Activated CD4-positive, alpha-beta T cell treated with anti-CD3 and anti-CD28 coated beads, Interleukin-2, amount 10 ng/mL, durations not matched to agents 7 days and 5 days (primary cell): ENCODE measurements at regions not wholly inside any gene's neighbourhood (a gene's known extent, or its start where the extent isn't known, plus 50 kb on each side); places are given as distances from the start of the nearest gene placed in this dataset.

Experiments
- CTCF ChIA-PET: fragments of 350-600 bp; sonication (Branson Sonifier 250); formaldehyde crosslinking; loops from one replicate; lab custom pipeline; 2021; ENCODE audit warnings: antibody characterized with exemption; lab: Charles Lee
- POLR2A ChIA-PET: fragments of 350-600 bp; sonication (Branson Sonifier 250); formaldehyde crosslinking; loops from one replicate; lab custom pipeline; 2021; ENCODE audit warnings: antibody characterized with exemption; lab: Charles Lee
- DNase-seq: peaks from one replicate; pipeline ENCODE4 v3.0.0-alpha.2; 2020
- H3K27ac Mint-ChIP-seq: one replicate; pipeline ENCODE4 v1.8.0; 2021; ENCODE audit warnings: mild to moderate bottlenecking, moderate library complexity, mixed read lengths
- H3K27me3 Mint-ChIP-seq: one replicate; pipeline ENCODE4 v1.8.0; 2021; ENCODE audit warnings: mixed read lengths
- H3K36me3 Mint-ChIP-seq: one replicate; pipeline ENCODE4 v1.8.0; 2021; ENCODE audit warnings: low read depth, mixed read lengths
- H3K4me1 Mint-ChIP-seq: one replicate; pipeline ENCODE4 v1.8.0; 2021; ENCODE audit warnings: mixed read lengths
- H3K4me3 Mint-ChIP-seq: one replicate; pipeline ENCODE4 v1.8.0; 2021; ENCODE audit warnings: mild to moderate bottlenecking, moderate library complexity, mixed read lengths
- H3K9me3 Mint-ChIP-seq: one replicate; pipeline ENCODE4 v1.8.0; 2021; ENCODE audit warnings: mixed read lengths

DNA sequence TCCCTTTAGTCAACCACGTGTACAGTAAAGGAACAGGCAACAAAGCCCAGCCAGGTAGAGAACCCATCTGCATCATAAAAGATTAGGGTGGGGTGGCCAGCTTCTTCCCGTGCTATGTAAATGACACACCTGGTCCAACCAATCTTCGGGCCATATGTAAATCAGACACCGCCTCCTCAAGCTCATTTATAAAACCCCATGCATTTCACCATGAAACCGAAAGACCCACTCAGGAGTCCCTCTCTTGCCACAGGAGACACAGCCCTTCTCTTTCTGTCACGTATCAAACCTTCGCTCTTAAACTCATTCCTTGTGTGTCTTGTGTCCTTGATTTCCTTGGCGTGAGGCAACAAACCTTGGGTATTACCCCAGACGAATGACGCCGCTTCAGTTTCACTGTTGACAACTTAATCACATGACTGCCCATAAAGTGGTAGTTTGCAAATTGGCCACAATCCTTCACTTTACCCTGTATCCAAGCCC is 59.8 kb upstream of the TBPL2 start:
- CTCF ChIA-PET = no interaction called here
- POLR2A ChIA-PET = no interaction called here

GRCh38 chr14:55500708-55501107 is 60.3 kb upstream of the TBPL2 start:
- Mint-ChIP-seq H3K4me1 (no peaks in the 10 kb centered on the region), H3K36me3 (no peaks in the 10 kb centered on the region), H3K4me3 (no peak overlapping the region), H3K27ac (no peak overlapping the region), H3K27me3 (peaks cover 15% of the 10 kb centered on the region), H3K9me3 (no peaks in the 10 kb centered on the region)
- POLR2A ChIA-PET = no interaction called here
- no peak for DNase-seq
- CTCF ChIA-PET = interaction anchor here (0.7 kb wide), 1 partner anchor 149 kb away, joined by 4 read pairs; no protein-coding TSS in a partner anchor

More for the DNA sequence above, 59.8 kb upstream of the TBPL2 start:
- Mint-ChIP-seq H3K27ac (no peak overlapping the region), H3K4me3 (no peak overlapping the region), H3K27me3 (peaks cover 15% of the 10 kb centered on the region), H3K9me3 (no peaks in the 10 kb centered on the region), H3K36me3 (no peaks in the 10 kb centered on the region), H3K4me1 (no peaks in the 10 kb centered on the region)
- no peak for DNase-seq

DNA sequence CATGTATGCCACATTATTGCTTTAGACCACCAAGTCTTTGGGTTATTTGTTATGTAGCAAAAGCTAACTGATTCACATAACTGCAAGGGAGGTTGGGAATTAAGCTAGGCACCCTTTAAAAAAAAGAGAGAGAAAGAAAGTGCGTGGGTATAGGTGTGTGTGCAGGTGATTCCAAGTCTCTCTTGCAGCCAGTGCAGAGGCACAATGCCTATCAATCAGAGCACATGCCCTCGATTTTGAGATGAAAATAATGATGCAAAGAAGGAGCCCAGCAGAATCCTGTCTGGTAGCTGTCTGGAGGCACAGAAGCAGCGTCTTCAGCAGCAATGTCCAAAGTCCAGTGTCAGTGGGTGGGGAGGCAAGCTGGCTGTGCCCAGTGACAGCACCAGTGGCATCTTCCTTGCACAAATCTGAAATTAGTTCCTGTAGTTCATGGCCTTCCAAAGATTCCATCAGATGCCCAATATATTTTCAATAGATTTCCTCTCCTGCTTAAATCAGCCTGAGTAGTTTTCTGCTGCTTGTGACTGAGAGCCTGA is 62.4 kb upstream of the TBPL2 start:
- no peak overlapping the region for H3K27ac Mint-ChIP-seq
- H3K9me3 Mint-ChIP-seq = no peaks in the 10 kb centered on the region
- H3K36me3 Mint-ChIP-seq = no peaks in the 10 kb centered on the region
- CTCF ChIA-PET = no interaction called here
- POLR2A ChIA-PET = no interaction called here
- peaks cover 8% of the 10 kb centered on the region for H3K27me3 Mint-ChIP-seq
- no peak for DNase-seq
- no peak overlapping the region for H3K4me3 Mint-ChIP-seq
- H3K4me1 Mint-ChIP-seq = no peaks in the 10 kb centered on the region

DNA sequence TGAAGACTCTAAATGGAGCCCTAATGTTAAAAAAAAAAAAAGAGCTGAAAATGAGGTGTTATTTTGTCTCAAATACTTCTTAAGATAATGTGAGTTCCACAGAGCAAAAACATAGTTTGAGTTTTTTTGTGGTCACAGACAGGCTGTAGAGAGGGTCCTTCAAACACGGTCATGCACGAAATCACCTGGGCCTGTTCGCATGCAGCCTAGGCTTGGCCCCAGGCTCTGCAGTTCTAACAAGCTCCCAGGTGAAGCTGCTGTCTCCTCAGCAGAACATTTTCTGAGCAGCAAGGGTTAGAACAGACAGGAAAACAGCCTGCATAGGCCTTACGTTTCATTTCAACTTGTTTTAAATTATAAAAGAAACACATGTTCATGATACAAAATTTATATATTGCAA is 65.4 kb upstream of the TBPL2 start:
- ChIA-PET POLR2A (no interaction called here), CTCF (interaction anchor here (1.1 kb wide), 1 partner anchor 234 kb away, joined by 3 read pairs; no protein-coding TSS in a partner anchor)
- peaks cover 2% of the 10 kb centered on the region for H3K27me3 Mint-ChIP-seq
- DNase-seq = no peak
- H3K9me3 Mint-ChIP-seq = no peaks in the 10 kb centered on the region
- H3K4me1 Mint-ChIP-seq = no peaks in the 10 kb centered on the region
- H3K4me3 Mint-ChIP-seq = no peak overlapping the region
- no peaks in the 10 kb centered on the region for H3K36me3 Mint-ChIP-seq
- no peak overlapping the region for H3K27ac Mint-ChIP-seq

DNA sequence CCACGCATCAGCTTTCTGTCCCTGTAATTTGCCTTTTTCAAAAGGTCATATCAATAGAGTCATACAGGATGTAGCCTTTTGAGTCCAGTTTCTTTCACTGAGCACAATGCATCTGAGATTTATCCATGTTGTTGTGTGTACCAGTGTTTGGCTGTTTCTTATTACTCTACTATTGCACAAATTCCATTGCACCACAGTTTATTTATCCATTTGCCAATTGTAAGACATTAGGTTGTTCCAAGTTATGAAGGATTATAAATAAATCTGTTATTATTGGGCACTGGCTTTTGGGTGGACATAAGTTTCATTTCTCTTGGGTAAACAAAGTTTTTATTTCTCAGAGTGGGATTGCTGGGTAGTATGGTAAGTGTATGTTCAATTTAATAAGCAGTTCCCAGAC is 68.3 kb upstream of the TBPL2 start:
- ChIA-PET POLR2A (no interaction called here), CTCF (interaction anchor here (0.6 kb wide), 1 partner anchor 50 kb away, joined by 3 read pairs; no protein-coding TSS in a partner anchor)
- no peaks in the 10 kb centered on the region for H3K27me3 Mint-ChIP-seq
- H3K27ac Mint-ChIP-seq = no peak overlapping the region
- H3K4me1 Mint-ChIP-seq = no peaks in the 10 kb centered on the region
- H3K4me3 Mint-ChIP-seq = no peak overlapping the region
- DNase-seq = no peak
- H3K9me3 Mint-ChIP-seq = no peaks in the 10 kb centered on the region
- H3K36me3 Mint-ChIP-seq = no peaks in the 10 kb centered on the region

GRCh38 chr14:55512421-55512820 is 67.6 kb upstream of the KTN1 start:
- no peaks in the 10 kb centered on the region for H3K36me3 Mint-ChIP-seq
- DNase-seq = no peak
- no peaks in the 10 kb centered on the region for H3K27me3 Mint-ChIP-seq
- H3K4me3 Mint-ChIP-seq = no peak overlapping the region
- no peaks in the 10 kb centered on the region for H3K9me3 Mint-ChIP-seq
- no peaks in the 10 kb centered on the region for H3K4me1 Mint-ChIP-seq
- H3K27ac Mint-ChIP-seq = no peak overlapping the region
- CTCF ChIA-PET = no interaction called here
- POLR2A ChIA-PET = no interaction called here

- no peaks in the 10 kb centered on the region for H3K27me3 Mint-ChIP-seq
- no peaks in the 10 kb centered on the region for H3K9me3 Mint-ChIP-seq
- H3K36me3 Mint-ChIP-seq = no peaks in the 10 kb centered on the region
- ChIA-PET POLR2A (no interaction called here), CTCF (no interaction called here)
- no peak for DNase-seq
- H3K4me1 Mint-ChIP-seq = no peaks in the 10 kb centered on the region
- no peak overlapping the region for H3K27ac Mint-ChIP-seq
- H3K4me3 Mint-ChIP-seq = no peak overlapping the region
These were observed 66.5 kb upstream of the KTN1 start for GRCh38 chr14:55513491-55513890.

GRCh38 chr14:55514819-55515490 is 65.1 kb upstream of the KTN1 start:
- ChIA-PET CTCF (no interaction called here), POLR2A (no interaction called here)
- Mint-ChIP-seq H3K4me1 (no peaks in the 10 kb centered on the region), H3K4me3 (no peak overlapping the region), H3K36me3 (no peaks in the 10 kb centered on the region), H3K9me3 (no peaks in the 10 kb centered on the region), H3K27me3 (no peaks in the 10 kb centered on the region), H3K27ac (no peak overlapping the region)
- no peak for DNase-seq

DNA sequence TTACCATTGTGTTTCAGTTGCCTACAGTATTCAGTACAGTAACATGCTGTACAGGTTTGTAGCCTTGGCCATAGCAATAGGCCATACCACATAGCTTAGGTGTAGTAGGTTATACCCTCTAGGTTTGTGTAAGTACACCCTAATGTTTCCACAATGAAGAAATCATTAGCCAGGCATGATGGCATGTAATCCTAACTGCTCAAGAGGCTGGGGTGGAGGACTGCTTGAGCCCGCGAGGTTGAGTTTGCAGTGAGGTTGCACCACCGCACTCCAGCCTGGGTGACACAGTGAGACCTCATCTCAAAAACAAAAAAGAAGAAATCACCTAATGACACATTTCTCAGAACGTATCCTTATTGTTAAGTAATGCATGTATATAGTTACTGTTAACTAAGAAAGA is 63.2 kb upstream of the KTN1 start:
- H3K27ac Mint-ChIP-seq = no peak overlapping the region
- ChIA-PET POLR2A (no interaction called here), CTCF (no interaction called here)
- no peaks in the 10 kb centered on the region for H3K36me3 Mint-ChIP-seq
- DNase-seq = no peak
- H3K9me3 Mint-ChIP-seq = no peaks in the 10 kb centered on the region
- H3K4me1 Mint-ChIP-seq = no peaks in the 10 kb centered on the region
- no peaks in the 10 kb centered on the region for H3K27me3 Mint-ChIP-seq
- no peak overlapping the region for H3K4me3 Mint-ChIP-seq

DNA sequence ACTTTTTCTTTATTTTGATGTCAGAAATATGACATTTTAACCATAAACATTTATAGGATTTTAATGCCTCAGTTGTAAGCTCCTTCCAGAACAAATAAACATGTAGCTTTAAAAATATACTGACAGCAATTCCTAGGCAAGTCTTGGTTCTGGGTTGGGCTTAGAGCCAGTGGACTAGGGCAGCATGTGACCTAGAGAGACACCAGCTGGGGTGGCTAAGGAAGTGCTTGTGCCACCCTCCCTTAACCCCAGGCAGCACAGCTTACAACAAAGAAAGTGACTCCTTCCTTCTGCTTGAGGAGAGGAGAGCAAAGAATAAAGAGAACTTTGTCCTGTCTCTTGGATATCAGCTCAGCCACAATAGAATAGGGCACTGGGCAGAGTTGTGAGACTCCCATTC is 61.6 kb upstream of the KTN1 start:
- no peak for DNase-seq
- H3K27ac Mint-ChIP-seq = no peak overlapping the region
- no peaks in the 10 kb centered on the region for H3K4me1 Mint-ChIP-seq
- ChIA-PET CTCF (interaction anchor here (0.7 to 1.1 kb wide), 2 partner anchors 9 to 18 kb away, joined by 3 read pairs; no protein-coding TSS in a partner anchor), POLR2A (no interaction called here)
- no peaks in the 10 kb centered on the region for H3K36me3 Mint-ChIP-seq
- no peaks in the 10 kb centered on the region for H3K27me3 Mint-ChIP-seq
- no peak overlapping the region for H3K4me3 Mint-ChIP-seq
- no peaks in the 10 kb centered on the region for H3K9me3 Mint-ChIP-seq

- POLR2A ChIA-PET = no interaction called here
- no peak for DNase-seq
- Mint-ChIP-seq H3K4me3 (no peak overlapping the region), H3K36me3 (no peaks in the 10 kb centered on the region), H3K9me3 (no peaks in the 10 kb centered on the region), H3K27ac (no peak overlapping the region), H3K4me1 (no peaks in the 10 kb centered on the region), H3K27me3 (no peaks in the 10 kb centered on the region)
- CTCF ChIA-PET = interaction anchor here (1.1 kb wide), 1 partner anchor 17 kb away, joined by 3 read pairs; no protein-coding TSS in a partner anchor
These were observed 60.4 kb upstream of the KTN1 start for GRCh38 chr14:55519473-55520080.

GRCh38 chr14:55523321-55523720 is 56.7 kb upstream of the KTN1 start:
- CTCF ChIA-PET = no interaction called here

More at GRCh38 chr14:55523321-55523720, 56.7 kb upstream of the KTN1 start:
- Mint-ChIP-seq H3K27ac (no peak overlapping the region), H3K4me3 (no peak overlapping the region), H3K36me3 (no peaks in the 10 kb centered on the region), H3K9me3 (no peaks in the 10 kb centered on the region), H3K4me1 (no peaks in the 10 kb centered on the region), H3K27me3 (no peaks in the 10 kb centered on the region)
- POLR2A ChIA-PET = no interaction called here
- DNase-seq = no peak
